ENCODE measurements at regions not wholly inside any gene's neighbourhood (a gene's known extent, or its start where the extent isn't known, plus 50 kb on each side); places are given as distances from the start of the nearest gene placed in this dataset.

- TF ChIP-seq, protein P1, sequence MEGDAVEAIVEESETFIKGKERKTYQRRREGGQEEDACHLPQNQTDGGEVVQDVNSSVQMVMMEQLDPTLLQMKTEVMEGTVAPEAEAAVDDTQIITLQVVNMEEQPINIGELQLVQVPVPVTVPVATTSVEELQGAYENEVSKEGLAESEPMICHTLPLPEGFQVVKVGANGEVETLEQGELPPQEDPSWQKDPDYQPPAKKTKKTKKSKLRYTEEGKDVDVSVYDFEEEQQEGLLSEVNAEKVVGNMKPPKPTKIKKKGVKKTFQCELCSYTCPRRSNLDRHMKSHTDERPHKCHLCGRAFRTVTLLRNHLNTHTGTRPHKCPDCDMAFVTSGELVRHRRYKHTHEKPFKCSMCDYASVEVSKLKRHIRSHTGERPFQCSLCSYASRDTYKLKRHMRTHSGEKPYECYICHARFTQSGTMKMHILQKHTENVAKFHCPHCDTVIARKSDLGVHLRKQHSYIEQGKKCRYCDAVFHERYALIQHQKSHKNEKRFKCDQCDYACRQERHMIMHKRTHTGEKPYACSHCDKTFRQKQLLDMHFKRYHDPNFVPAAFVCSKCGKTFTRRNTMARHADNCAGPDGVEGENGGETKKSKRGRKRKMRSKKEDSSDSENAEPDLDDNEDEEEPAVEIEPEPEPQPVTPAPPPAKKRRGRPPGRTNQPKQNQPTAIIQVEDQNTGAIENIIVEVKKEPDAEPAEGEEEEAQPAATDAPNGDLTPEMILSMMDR (optimal IDR thresholded peaks at IDR 0.05 in 1 of 3, IDR thresholded peaks at IDR 0.05 in 1 of 3, conservative IDR thresholded peaks at IDR 0.05 in 1 of 3; ENCODE audit: extremely low read depth in 1 of 3, insufficient read depth in 2 of 3, low read length in 3 of 3), result no peak
- TF ChIP-seq EZH2 (IDR thresholded peaks at IDR 0.05; ENCODE audit: low read length), result no peak
Observed at GRCh38 chr2:167708998-167709397, 538.4 kb downstream of the STK39 start.

Measured in keratinocyte (primary cell).